ENCODE measurements at regions not wholly inside any gene's neighbourhood (a gene's known extent, or its start where the extent isn't known, plus 50 kb on each side); places are given as distances from the start of the nearest gene placed in this dataset.

DNA sequence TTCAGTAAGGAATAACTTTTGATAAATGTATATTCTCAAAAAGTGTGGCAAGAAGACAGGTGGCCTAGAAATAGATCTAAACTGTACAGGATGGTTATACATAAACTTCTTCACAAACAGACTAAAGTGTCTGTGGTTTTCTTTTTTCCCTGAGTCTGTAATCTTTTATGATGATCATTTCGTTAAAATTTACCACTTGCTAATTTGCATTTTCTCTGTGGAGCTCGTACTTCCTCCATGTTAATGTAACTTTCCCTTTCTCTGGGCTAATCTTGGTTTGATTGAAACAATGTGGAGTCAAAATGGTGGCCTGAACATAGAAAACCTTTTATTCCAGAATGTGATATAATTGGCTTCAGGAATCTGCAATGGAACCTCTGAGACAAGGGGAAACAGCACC is 166.2 kb downstream of the FTCDNL1 start:
- TF ChIP-seq, protein P1, sequence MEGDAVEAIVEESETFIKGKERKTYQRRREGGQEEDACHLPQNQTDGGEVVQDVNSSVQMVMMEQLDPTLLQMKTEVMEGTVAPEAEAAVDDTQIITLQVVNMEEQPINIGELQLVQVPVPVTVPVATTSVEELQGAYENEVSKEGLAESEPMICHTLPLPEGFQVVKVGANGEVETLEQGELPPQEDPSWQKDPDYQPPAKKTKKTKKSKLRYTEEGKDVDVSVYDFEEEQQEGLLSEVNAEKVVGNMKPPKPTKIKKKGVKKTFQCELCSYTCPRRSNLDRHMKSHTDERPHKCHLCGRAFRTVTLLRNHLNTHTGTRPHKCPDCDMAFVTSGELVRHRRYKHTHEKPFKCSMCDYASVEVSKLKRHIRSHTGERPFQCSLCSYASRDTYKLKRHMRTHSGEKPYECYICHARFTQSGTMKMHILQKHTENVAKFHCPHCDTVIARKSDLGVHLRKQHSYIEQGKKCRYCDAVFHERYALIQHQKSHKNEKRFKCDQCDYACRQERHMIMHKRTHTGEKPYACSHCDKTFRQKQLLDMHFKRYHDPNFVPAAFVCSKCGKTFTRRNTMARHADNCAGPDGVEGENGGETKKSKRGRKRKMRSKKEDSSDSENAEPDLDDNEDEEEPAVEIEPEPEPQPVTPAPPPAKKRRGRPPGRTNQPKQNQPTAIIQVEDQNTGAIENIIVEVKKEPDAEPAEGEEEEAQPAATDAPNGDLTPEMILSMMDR (IDR thresholded peaks at IDR 0.05), result no peak
- TF ChIP-seq POLR2A (IDR thresholded peaks at IDR 0.05), result no peak

Measured in thyroid gland (tissue), 4 donors.